Fibroblast of the aortic adventitia (primary cell): ENCODE measurements at regions not wholly inside any gene's neighbourhood (a gene's known extent, or its start where the extent isn't known, plus 50 kb on each side); places are given as distances from the start of the nearest gene placed in this dataset.
"Not testable (repeated sequence)": the region's sequence is repeated elsewhere in the genome, so short reads cannot be mapped to it uniquely, and the experiment has no call there.

Source experiments
- DNase-seq: peaks from one replicate; pipeline ENCODE4 v3.0.0-alpha.2; 2010; ENCODE audit warnings: low read depth
- H3K4me3 ChIP-seq: 2 replicates; pipeline ENCODE4 v1.5.1; 2011; ENCODE audit warnings: low read depth, mild to moderate bottlenecking, control low read depth, low read length, moderate library complexity
- CTCF ChIP-seq: IDR thresholded peaks from 2 replicates; pipeline ENCODE4 v1.5.1; 2011; ENCODE audit warnings: mild to moderate bottlenecking, low read length, control low read depth, inconsistent platforms; ENCODE audit not compliant: insufficient read depth

- no peak for TF ChIP-seq CTCF
- H3K4me3 ChIP-seq = no peak overlapping the region
- no peak for DNase-seq
Measured at GRCh38 chr18:41645589-41646360, 309.3 kb upstream of the PIK3C3 start.

- no peak overlapping the region for H3K4me3 ChIP-seq
- TF ChIP-seq CTCF = no peak
Measured at GRCh38 chr18:41644466-41644865, 310.6 kb upstream of the PIK3C3 start.

GRCh38 chr18:41643427-41643826 lies 311.6 kb upstream of the PIK3C3 start:
- no peak overlapping the region for H3K4me3 ChIP-seq
- no peak for DNase-seq
- TF ChIP-seq CTCF = no peak

More at GRCh38 chr18:41644466-41644865, 310.6 kb upstream of the PIK3C3 start:
- DNase-seq = no peak

GRCh38 chr18:41642756-41643155 lies 312.3 kb upstream of the PIK3C3 start:
- no peak for DNase-seq
- TF ChIP-seq CTCF = no peak
- H3K4me3 ChIP-seq = no peak overlapping the region

- TF ChIP-seq CTCF = no peak
- DNase-seq = no peak
- H3K4me3 ChIP-seq = no peak overlapping the region
Measured at GRCh38 chr18:41639218-41639617, 315.8 kb upstream of the PIK3C3 start.

GRCh38 chr18:41631723-41632285 lies 323.2 kb upstream of the PIK3C3 start:
- not testable (repeated sequence) for DNase-seq, H3K4me3 ChIP-seq

GRCh38 chr18:41630232-41630886 lies 324.7 kb upstream of the PIK3C3 start:
- TF ChIP-seq CTCF = no peak
- no peak for DNase-seq
- H3K4me3 ChIP-seq = no peak overlapping the region
